Stimulated activated CD8-positive, alpha-beta memory T cell treated with anti-CD3 and anti-CD28 coated beads, Interleukin-7, amount 100 ng/mL, for 24 hours (primary cell): ENCODE measurements at regions not wholly inside any gene's neighbourhood (a gene's known extent, or its start where the extent isn't known, plus 50 kb on each side); places are given as distances from the start of the nearest gene placed in this dataset.
"Not testable (repeated sequence)": the region's sequence is repeated elsewhere in the genome, so short reads cannot be mapped to it uniquely, and the experiment has no call there.

Experiments
- DNase-seq: peaks from one replicate; pipeline ENCODE4 v3.0.0-alpha.2; 2020; ENCODE audit warnings: low read depth

DNA sequence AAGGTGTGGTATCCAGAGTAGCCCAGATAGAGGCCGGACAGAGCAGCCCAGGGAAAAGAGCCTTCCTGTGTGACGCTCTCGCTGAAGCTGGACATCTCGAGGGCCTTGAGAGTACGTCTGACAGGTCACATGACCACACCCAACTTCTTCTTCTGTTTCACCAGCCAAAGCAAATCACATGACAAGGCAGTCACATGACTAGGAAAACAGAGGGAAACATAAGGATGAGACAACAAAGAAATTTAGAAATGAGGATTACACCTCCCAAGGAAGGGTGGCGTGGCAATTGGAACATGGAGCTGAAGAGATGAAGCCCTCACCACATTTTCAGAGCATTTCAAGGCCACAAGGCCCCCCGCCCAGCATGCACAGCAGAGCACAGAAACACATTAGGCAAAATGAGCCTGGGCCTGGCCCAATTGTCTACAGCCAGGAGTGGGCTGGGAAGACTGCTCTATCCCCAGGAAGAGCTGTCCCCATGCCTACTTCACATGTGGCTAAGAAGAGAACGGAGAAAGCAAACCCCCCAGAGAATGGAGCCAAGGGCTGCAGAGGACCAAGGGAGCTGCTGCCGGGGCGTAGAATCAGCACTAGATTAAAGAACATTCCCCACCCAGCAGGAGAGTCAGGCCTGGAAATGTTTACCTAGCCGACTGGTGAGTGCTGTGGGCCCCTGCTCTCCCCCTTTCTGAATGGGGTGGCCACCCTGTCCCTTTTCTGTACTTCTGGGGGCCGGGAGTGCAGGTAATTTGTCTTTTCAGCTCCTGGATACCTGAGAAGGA lies 305.1 kb downstream of the NPHP4 start:
- DNase-seq, result no peak

DNA sequence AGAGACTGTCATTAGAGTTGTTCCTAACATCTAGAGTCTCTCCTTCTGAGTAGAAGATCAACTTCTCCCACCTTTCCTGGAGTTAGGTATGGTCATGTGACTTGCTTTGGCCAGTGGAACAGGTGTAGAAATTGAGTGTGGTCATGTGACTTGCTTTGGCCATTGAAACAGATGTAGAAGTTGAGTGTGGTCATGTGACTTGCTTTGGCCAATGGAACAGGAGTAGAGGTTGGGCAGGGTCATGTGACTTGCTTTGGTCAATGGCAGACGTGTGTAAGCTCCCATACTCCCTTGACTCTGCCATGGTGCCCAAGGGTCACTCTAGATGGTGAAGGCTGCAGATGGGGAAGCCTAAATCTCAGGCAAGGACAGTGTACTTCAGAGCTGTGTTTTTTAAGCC lies 306.0 kb downstream of the NPHP4 start:
- DNase-seq, result no peak

GRCh38 chr1:5685446-5686040 lies 306.7 kb downstream of the NPHP4 start:
- no peak for DNase-seq

DNA sequence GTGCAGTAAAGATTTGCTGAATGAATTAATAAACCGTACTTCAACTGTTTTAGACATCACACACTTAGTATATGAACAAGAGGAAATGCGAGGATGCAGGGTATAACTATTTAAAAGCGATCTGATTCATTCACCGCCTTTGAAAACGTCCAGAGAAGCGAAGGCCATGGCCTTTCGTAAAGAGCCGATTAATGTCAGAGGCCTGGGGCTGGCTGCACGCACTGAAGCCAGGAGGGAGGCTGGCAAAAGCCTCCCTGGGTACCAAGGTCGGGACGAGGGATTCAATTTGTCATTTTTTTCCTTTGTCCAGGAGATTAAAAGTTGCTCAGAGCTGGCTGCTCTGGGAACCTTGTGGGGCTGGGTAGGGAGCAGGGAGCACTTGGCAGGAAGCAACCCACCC lies 307.4 kb downstream of the NPHP4 start:
- no peak for DNase-seq

- DNase-seq, result no peak
Measured at GRCh38 chr1:5683446-5683845, 308.8 kb downstream of the NPHP4 start.

- no peak for DNase-seq
Measured at GRCh38 chr1:5682626-5683225, 309.5 kb downstream of the NPHP4 start.

- DNase-seq, result no peak
Measured at GRCh38 chr1:5681654-5682053, 310.6 kb downstream of the NPHP4 start.

DNA sequence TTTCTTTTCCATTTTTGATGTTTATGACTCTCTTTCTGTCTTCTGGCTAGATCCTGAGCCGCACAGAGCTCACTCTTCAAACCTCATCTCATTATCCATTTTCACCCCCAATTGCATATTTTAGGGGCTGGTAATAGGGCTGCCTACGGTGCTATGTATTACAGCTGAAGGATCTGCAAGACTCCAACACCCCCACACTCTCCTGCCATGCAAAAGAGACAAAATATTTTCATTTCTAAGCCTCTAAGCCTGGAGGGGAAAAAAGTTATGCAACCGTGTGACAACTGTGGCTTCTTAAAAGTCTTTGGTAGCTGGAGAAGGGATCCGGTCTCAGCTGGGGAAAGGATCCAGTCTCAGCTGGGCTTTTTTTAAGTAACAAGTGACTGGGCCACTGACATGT lies 311.6 kb downstream of the NPHP4 start:
- no peak for DNase-seq

- DNase-seq, result no peak
Measured at GRCh38 chr1:5678759-5679158, 313.5 kb downstream of the NPHP4 start.

GRCh38 chr1:5672355-5672754 lies 319.9 kb downstream of the NPHP4 start:
- DNase-seq, result not testable (repeated sequence)

GRCh38 chr1:5670590-5671350 lies 321.5 kb downstream of the NPHP4 start:
- no peak for DNase-seq

DNA sequence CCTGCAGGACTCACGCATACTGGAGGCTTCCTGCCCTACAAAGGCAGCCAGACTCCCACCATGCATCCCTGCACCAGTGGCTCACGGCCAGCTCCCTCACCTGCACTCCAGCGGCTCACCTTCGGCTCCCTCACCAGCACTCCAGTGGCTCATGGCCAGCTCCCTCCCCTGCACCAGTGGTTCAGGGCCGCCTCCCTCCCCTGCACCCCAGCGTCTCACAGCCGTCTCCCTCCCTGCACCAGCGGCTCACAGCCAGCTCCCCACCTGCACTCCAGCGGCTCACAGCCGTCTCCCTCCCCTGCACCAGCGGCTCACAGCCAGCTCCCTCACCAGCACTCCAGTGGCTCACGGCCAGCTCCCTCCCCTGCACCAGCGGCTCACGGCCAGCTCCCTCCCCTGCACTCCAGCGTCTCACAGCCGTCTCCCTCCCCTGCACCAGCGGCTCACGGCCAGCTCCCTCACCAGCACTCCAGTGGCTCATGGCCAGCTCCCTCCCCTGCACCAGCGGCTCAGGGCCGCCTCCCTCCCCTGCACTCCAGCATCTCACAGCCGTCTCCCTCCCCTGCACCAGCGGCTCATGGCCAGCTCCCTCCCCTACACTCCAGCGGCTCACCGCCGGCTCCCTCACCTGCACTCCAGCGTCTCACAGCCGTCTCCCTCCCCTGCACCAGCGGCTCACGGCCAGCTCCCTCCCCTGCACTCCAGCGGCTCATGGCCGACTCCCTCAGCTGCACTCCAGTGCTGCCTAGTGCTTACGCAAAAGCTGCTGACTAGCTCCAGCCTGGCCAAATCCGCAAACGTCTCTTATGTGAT lies 324.5 kb downstream of the NPHP4 start:
- no peak for DNase-seq

GRCh38 chr1:5664906-5665875 lies 327.0 kb downstream of the NPHP4 start:
- DNase-seq, result no peak

DNA sequence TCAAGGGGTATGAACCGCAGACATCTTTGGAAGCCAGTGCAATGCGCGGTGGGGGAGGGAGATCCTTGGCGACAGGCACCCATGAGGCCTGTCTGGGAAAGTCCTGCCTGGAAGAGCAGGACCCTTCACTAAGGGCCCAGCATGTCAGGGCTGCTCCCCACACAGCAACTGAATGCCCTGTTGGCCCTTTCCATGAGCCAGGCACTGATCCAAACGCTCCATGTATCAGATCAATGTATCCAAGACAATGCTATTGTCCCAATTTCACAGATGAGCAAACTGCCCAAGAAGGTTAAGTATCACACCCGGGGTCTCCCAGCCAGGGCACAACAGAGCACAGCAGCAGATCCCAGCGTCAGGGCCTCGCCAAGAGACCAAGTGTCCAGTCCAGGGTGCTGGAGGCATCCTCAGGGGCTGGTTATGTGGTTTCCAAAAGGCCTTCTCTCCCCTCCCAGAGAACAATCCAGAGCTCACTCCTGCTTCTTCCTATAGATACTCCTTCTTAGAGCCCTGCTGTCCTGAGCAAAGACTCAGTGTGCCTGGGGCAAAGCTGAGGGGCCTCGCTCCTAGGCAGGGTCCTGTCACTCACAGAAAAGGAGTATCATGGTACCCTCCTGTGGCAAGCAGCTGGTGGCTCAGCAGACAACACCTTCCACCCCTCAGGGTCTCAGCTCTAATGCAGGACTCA lies 328.0 kb downstream of the NPHP4 start:
- DNase-seq, result no peak

- DNase-seq, result no peak
Measured at GRCh38 chr1:5662744-5663126, 329.5 kb downstream of the NPHP4 start.

GRCh38 chr1:5662086-5662743 lies 330.0 kb downstream of the NPHP4 start:
- no peak for DNase-seq

DNA sequence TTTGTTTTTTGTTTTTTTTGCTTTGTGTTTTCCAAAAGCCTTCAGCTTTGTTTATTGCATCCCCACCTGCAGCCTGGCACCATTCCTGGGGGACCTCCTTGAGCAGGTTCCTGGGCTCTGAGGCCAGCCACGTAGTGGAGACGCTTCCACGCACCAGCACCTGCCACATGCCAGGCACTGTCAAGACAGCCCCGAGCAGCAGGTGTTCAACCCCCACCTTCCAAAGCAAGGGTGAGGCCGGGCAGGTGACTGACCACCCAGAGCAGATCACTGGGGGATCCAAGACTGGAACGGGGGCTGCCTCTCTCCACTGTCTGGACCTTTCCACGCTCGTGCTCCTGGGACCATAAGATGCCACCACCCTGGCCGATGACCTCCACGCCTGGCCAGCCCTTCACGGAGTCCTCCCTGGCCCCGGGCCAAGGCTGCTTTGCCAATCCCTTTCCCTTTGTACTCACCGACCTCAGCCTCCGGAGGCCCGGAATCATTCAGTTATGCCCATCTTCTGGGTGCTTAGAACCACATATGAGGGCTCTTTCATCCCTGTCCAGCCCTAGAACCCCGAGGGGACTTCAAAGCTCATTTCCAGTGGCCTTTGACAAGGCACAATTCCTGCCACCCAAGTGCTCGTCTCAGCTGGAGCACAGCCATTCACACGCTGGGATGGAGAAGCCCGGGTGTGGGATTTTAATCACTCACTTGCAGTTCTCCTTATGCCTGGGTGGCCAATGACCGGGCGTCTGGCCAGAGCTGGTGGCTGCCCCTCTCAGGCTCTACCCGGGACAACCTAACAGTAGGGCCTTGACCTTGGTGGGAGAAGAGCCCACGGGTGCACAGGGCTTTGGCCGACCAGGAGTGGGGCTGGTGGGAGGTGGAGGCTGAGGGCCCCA lies 330.8 kb downstream of the NPHP4 start:
- no peak for DNase-seq

- DNase-seq, result no peak
Measured at GRCh38 chr1:5660141-5660935, 331.9 kb downstream of the NPHP4 start.
